SK-N-SH treated with all-trans-retinoic acid at 6 μM for 48 hours (cell line): ENCODE measurements at regions not wholly inside any gene's neighbourhood (a gene's known extent, or its start where the extent isn't known, plus 50 kb on each side); places are given as distances from the start of the nearest gene placed in this dataset.

Experiments used
- ARNTL ChIP-seq: fragments of 450-650 bp; formaldehyde crosslinking; IDR thresholded peaks from 2 replicates; pipeline ENCODE4 v1.5.0; 2020; ENCODE audit warnings: low read depth, mild to moderate bottlenecking, moderate library complexity, borderline replicate concordance
- BACH2 ChIP-seq: fragments of 250-450 bp; sonication (Bioruptor Pico); IDR thresholded peaks from 2 replicates; pipeline ENCODE4 v1.9.0; 2021; ENCODE audit warnings: mild to moderate bottlenecking, borderline replicate concordance
- CREB5 ChIP-seq: fragments of 250-450 bp; sonication (Bioruptor Pico); IDR thresholded peaks from 2 replicates; pipeline ENCODE4 v1.5.1; 2020; ENCODE audit warnings: low read depth, mild to moderate bottlenecking, moderate library complexity
- CSDC2 ChIP-seq: fragments of 250-450 bp; sonication (Bioruptor Pico); IDR thresholded peaks from 2 replicates; pipeline ENCODE4 v1.5.0; 2020; ENCODE audit warnings: mild to moderate bottlenecking, moderate library complexity
- ESRRG ChIP-seq: fragments of 250-450 bp; sonication (Bioruptor Pico); IDR thresholded peaks from 2 replicates; pipeline ENCODE4 v1.6.1; 2021; ENCODE audit warnings: mild to moderate bottlenecking
- ISL1 ChIP-seq: fragments of 250-450 bp; sonication (Bioruptor Pico); IDR thresholded peaks from 2 replicates; pipeline ENCODE4 v2.1.2; 2022; ENCODE audit warnings: mild to moderate bottlenecking, moderate library complexity
- PATZ1 ChIP-seq: fragments of 250-450 bp; sonication (Bioruptor Pico); IDR thresholded peaks from 2 replicates; pipeline ENCODE4 v1.8.0; 2020; ENCODE audit warnings: mild to moderate bottlenecking, moderate library complexity, borderline replicate concordance
- POU6F1 ChIP-seq: fragments of 250-450 bp; sonication (Bioruptor Pico); IDR thresholded peaks from 2 replicates; pipeline ENCODE4 v1.8.0; 2021; ENCODE audit warnings: low read depth, mild to moderate bottlenecking, moderate library complexity, borderline replicate concordance
- RARB ChIP-seq: fragments of 250-450 bp; sonication (Bioruptor Pico); IDR thresholded peaks from 2 replicates; pipeline ENCODE4 v1.8.0; 2021; ENCODE audit warnings: mild to moderate bottlenecking, moderate library complexity
- SNAI2 ChIP-seq: fragments of 250-450 bp; sonication (Bioruptor Pico); IDR thresholded peaks from 2 replicates; pipeline ENCODE4 v1.5.0; 2020; ENCODE audit warnings: mild to moderate bottlenecking, moderate library complexity
- TOX ChIP-seq: fragments of 250-450 bp; sonication (Bioruptor Pico); IDR thresholded peaks from 2 replicates; pipeline ENCODE4 v1.8.0; 2021; ENCODE audit warnings: mild to moderate bottlenecking, moderate library complexity, borderline replicate concordance
- ZFP3 ChIP-seq: fragments of 250-450 bp; sonication (Bioruptor Pico); IDR thresholded peaks from 2 replicates; pipeline ENCODE4 v1.5.0; 2020; ENCODE audit warnings: mild to moderate bottlenecking, moderate library complexity
- ZFP30 ChIP-seq: fragments of 450-650 bp; formaldehyde crosslinking; IDR thresholded peaks from 2 replicates; pipeline ENCODE4 v1.5.0; 2022; ENCODE audit warnings: mild to moderate bottlenecking, moderate library complexity
- ZNF70 ChIP-seq: fragments of 450-650 bp; formaldehyde crosslinking; IDR thresholded peaks from 2 replicates; pipeline ENCODE4 v1.5.0; 2020; ENCODE audit warnings: mild to moderate bottlenecking, moderate library complexity

GRCh38 chr1:228854907-228855306, 119.6 kb downstream of the RHOU start:
- no peak for TF ChIP-seq ARNTL (CRISPR knock-in tag)
- TF ChIP-seq ESRRG = no peak
- TF ChIP-seq POU6F1 = no peak
- no peak for TF ChIP-seq BACH2 (CRISPR knock-in tag)
- no peak for TF ChIP-seq CREB5
- TF ChIP-seq ISL1 (CRISPR knock-in tag) = no peak
- no peak for TF ChIP-seq ZFP30 (CRISPR knock-in tag)
- no peak for TF ChIP-seq RARB
- no peak for TF ChIP-seq ZNF70 (CRISPR knock-in tag)
- TF ChIP-seq TOX = no peak
- TF ChIP-seq ZFP3 = no peak
- no peak for TF ChIP-seq PATZ1 (CRISPR knock-in tag)
- TF ChIP-seq SNAI2 (CRISPR knock-in tag) = no peak
- no peak for TF ChIP-seq CSDC2 (CRISPR knock-in tag)
